HuH-7 (cell line): ENCODE measurements at regions not wholly inside any gene's neighbourhood (a gene's known extent, or its start where the extent isn't known, plus 50 kb on each side); places are given as distances from the start of the nearest gene placed in this dataset.
"Not testable (repeated sequence)": the region's sequence is repeated elsewhere in the genome, so short reads cannot be mapped to it uniquely, and the experiment has no call there.

Source experiments
- DNase-seq: peaks from one replicate; pipeline ENCODE4 v3.0.0; 2011; ENCODE audit warnings: low spot score

GRCh38 chr4:1572964-1573720 lies 111.0 kb downstream of the FAM53A start:
- DNase-seq, result no peak

- DNase-seq, result no peak
Measured at GRCh38 chr4:1572521-1572920, 111.6 kb downstream of the FAM53A start.

- DNase-seq, result no peak
Measured at GRCh38 chr4:1572010-1572385, 112.1 kb downstream of the FAM53A start.

- DNase-seq, result no peak
Measured at GRCh38 chr4:1571165-1572009, 112.7 kb downstream of the FAM53A start.

GRCh38 chr4:1570291-1571164 lies 113.6 kb downstream of the FAM53A start:
- no peak for DNase-seq

GRCh38 chr4:1569461-1570151 lies 114.5 kb downstream of the FAM53A start:
- DNase-seq, result no peak

GRCh38 chr4:1568855-1569460 lies 115.2 kb downstream of the FAM53A start:
- DNase-seq, result no peak

GRCh38 chr4:1567808-1568581 lies 116.1 kb downstream of the FAM53A start:
- no peak for DNase-seq

GRCh38 chr4:1567519-1567807 lies 116.7 kb downstream of the FAM53A start:
- DNase-seq, result no peak

GRCh38 chr4:1566838-1567518 lies 117.1 kb downstream of the FAM53A start:
- no peak for DNase-seq

- not testable (repeated sequence) for DNase-seq
Measured at GRCh38 chr4:1566301-1566837, 117.7 kb downstream of the FAM53A start.

- DNase-seq, result no peak
Measured at GRCh38 chr4:1565598-1566295, 118.4 kb downstream of the FAM53A start.

GRCh38 chr4:1564535-1565375 lies 119.4 kb downstream of the FAM53A start:
- no peak for DNase-seq

- DNase-seq, result no peak
Measured at GRCh38 chr4:1563768-1564485, 120.2 kb downstream of the FAM53A start.

GRCh38 chr4:1563241-1563640 lies 120.9 kb downstream of the FAM53A start:
- no peak for DNase-seq

GRCh38 chr4:1562771-1563170 lies 121.3 kb downstream of the FAM53A start:
- no peak for DNase-seq

GRCh38 chr4:1562371-1562770 lies 121.7 kb downstream of the FAM53A start:
- DNase-seq, result no peak
